Tibial nerve (tissue), 3 donors: ENCODE measurements at regions not wholly inside any gene's neighbourhood (a gene's known extent, or its start where the extent isn't known, plus 50 kb on each side); places are given as distances from the start of the nearest gene placed in this dataset.

Experiments used
- EP300 ChIP-seq, 2 donors: sonication (generic); formaldehyde crosslinking; IDR thresholded peaks; one replicate each; pipeline ENCODE4 v1.6.1; 2017; ENCODE audit warnings: antibody characterized with exemption in 2 of 2, mild to moderate bottlenecking in 1 of 2
- POLR2A ChIP-seq, 2 donors: fragments of 450-650 bp; IDR thresholded peaks; one replicate each; pipeline ENCODE4 v1.6.1; 2017; ENCODE audit warnings: antibody characterized with exemption in 2 of 2, mild to moderate bottlenecking in 2 of 2, moderate library complexity in 2 of 2

GRCh38 chr7:116618338-116619128 is 53.5 kb upstream of the MET start:
- TF ChIP-seq EP300 (IDR thresholded peaks at IDR 0.05) (no peak), POLR2A (IDR thresholded peaks at IDR 0.05) (no peak)
